ENCODE measurements at regions not wholly inside any gene's neighbourhood (a gene's known extent, or its start where the extent isn't known, plus 50 kb on each side); places are given as distances from the start of the nearest gene placed in this dataset.

- DNase-seq, result no peak
Measured at GRCh38 chr12:124687174-124687902, 119.9 kb upstream of the NCOR2 start.

- no peak for DNase-seq
Measured at GRCh38 chr12:124686370-124687173, 119.2 kb upstream of the NCOR2 start.

GRCh38 chr12:124685689-124686369 is 118.4 kb upstream of the NCOR2 start:
- DNase-seq, result no peak

- peak in 10 of 14 donors; percentile 27 to 69 (median 53) for DNase-seq
Measured at GRCh38 chr12:124684971-124685688, 117.7 kb upstream of the NCOR2 start.

- peak in 5 of 14 donors; percentile 26 to 64 (median 57) for DNase-seq
Measured at GRCh38 chr12:124684496-124684895, 117.1 kb upstream of the NCOR2 start.

GRCh38 chr12:124683152-124684124 is 116.0 kb upstream of the NCOR2 start:
- no peak for DNase-seq

- DNase-seq, result no peak
Measured at GRCh38 chr12:124682425-124683151, 115.2 kb upstream of the NCOR2 start.

GRCh38 chr12:124681779-124682391 is 114.5 kb upstream of the NCOR2 start:
- no peak for DNase-seq

- peak in 2 of 14 donors; percentile 10 to 57 for DNase-seq
Measured at GRCh38 chr12:124680863-124681778, 113.7 kb upstream of the NCOR2 start.

- DNase-seq, result peak in 10 of 14 donors; percentile 26 to 86 (median 58)
Measured at GRCh38 chr12:124679533-124680371, 112.3 kb upstream of the NCOR2 start.

GRCh38 chr12:124679047-124679446 is 111.6 kb upstream of the NCOR2 start:
- DNase-seq, result no peak

- DNase-seq, result no peak
Measured at GRCh38 chr12:124678421-124678893, 111.0 kb upstream of the NCOR2 start.

GRCh38 chr12:124677552-124678356 is 110.3 kb upstream of the NCOR2 start:
- no peak for DNase-seq

- no peak for DNase-seq
Measured at GRCh38 chr12:124676714-124677462, 109.5 kb upstream of the NCOR2 start.

GRCh38 chr12:124675881-124676713 is 108.7 kb upstream of the NCOR2 start:
- peak in 6 of 14 donors; percentile 24 to 82 (median 38) for DNase-seq

Data from C1 segment of cervical spinal cord (tissue), 14 donors.